Skeletal muscle cell (primary cell): ENCODE measurements at regions not wholly inside any gene's neighbourhood (a gene's known extent, or its start where the extent isn't known, plus 50 kb on each side); places are given as distances from the start of the nearest gene placed in this dataset.
"Not testable (repeated sequence)": the region's sequence is repeated elsewhere in the genome, so short reads cannot be mapped to it uniquely, and the experiment has no call there.

Source experiments
- DNase-seq: peaks from one replicate; pipeline ENCODE4 v3.0.0-alpha.2; 2010; ENCODE audit warnings: low read depth
- H3K4me3 ChIP-seq: 2 replicates; pipeline ENCODE4 v1.5.1; 2011; ENCODE audit warnings: low read depth, mild to moderate bottlenecking, control low read depth, low read length, moderate library complexity

GRCh38 chr14:58912799-58913432, 275.2 kb downstream of the DACT1 start:
- DNase-seq, result no peak
- no peak overlapping the region for H3K4me3 ChIP-seq

- DNase-seq, result no peak
- no peak overlapping the region for H3K4me3 ChIP-seq
Observed at GRCh38 chr14:58914279-58914855, 274.1 kb upstream of the DAAM1 start.

- no peak for DNase-seq
- H3K4me3 ChIP-seq, result no peak overlapping the region
Observed at GRCh38 chr14:58915646-58916045, 272.8 kb upstream of the DAAM1 start.

GRCh38 chr14:58918066-58918738, 270.3 kb upstream of the DAAM1 start:
- no peak overlapping the region for H3K4me3 ChIP-seq
- DNase-seq, result peak; percentile 25

GRCh38 chr14:58919217-58919616, 269.2 kb upstream of the DAAM1 start:
- DNase-seq, result peak; percentile 15
- H3K4me3 ChIP-seq, result no peak overlapping the region

- DNase-seq, result no peak
- H3K4me3 ChIP-seq, result no peak overlapping the region
Observed at GRCh38 chr14:58920230-58920629, 268.2 kb upstream of the DAAM1 start.

GRCh38 chr14:58922201-58922940, 266.1 kb upstream of the DAAM1 start:
- H3K4me3 ChIP-seq, DNase-seq: not testable (repeated sequence)

GRCh38 chr14:58923751-58924405, 264.6 kb upstream of the DAAM1 start:
- no peak overlapping the region for H3K4me3 ChIP-seq
- no peak for DNase-seq

- H3K4me3 ChIP-seq, result no peak overlapping the region
- no peak for DNase-seq
Observed at GRCh38 chr14:58941629-58942028, 246.8 kb upstream of the DAAM1 start.

GRCh38 chr14:58942516-58942915, 246.0 kb upstream of the DAAM1 start:
- DNase-seq, result no peak
- H3K4me3 ChIP-seq, result no peak overlapping the region

GRCh38 chr14:58944343-58944967, 244.0 kb upstream of the DAAM1 start:
- H3K4me3 ChIP-seq, result no peak overlapping the region
- DNase-seq, result no peak

- no peak for DNase-seq
- H3K4me3 ChIP-seq, result no peak overlapping the region
Observed at GRCh38 chr14:58944968-58945356, 243.5 kb upstream of the DAAM1 start.

GRCh38 chr14:58946431-58946830, 242.0 kb upstream of the DAAM1 start:
- DNase-seq, result no peak
- no peak overlapping the region for H3K4me3 ChIP-seq

GRCh38 chr14:58947156-58947555, 241.3 kb upstream of the DAAM1 start:
- H3K4me3 ChIP-seq, result no peak overlapping the region
- no peak for DNase-seq

GRCh38 chr14:58947814-58948445, 240.5 kb upstream of the DAAM1 start:
- no peak for DNase-seq
- no peak overlapping the region for H3K4me3 ChIP-seq

- H3K4me3 ChIP-seq, result no peak overlapping the region
- no peak for DNase-seq
Observed at GRCh38 chr14:58950555-58950954, 237.9 kb upstream of the DAAM1 start.

GRCh38 chr14:58951143-58951542, 237.3 kb upstream of the DAAM1 start:
- DNase-seq, result no peak
- no peak overlapping the region for H3K4me3 ChIP-seq

GRCh38 chr14:58954052-58954451, 234.4 kb upstream of the DAAM1 start:
- no peak for DNase-seq
- H3K4me3 ChIP-seq, result no peak overlapping the region
